ENCODE measurements at regions not wholly inside any gene's neighbourhood (a gene's known extent, or its start where the extent isn't known, plus 50 kb on each side); places are given as distances from the start of the nearest gene placed in this dataset.

DNA sequence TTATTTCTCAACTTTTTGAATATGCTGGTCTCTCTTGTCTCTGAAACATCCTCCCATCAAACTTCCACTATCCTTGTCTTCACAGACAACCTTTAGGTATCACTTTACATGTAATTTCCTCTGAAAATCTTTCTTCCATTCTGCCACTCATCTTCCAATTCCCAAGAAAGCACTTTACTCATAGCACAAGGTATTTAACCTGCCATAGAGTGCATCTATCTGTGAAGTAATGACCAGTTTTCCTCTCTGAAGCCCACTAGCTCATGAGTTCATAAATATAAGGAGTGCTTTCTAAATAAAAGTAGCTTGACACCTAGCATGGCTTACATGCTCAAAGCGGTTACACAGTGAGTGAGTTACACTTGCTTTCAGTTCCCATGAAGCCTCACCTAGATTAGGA is 160.7 kb upstream of the CMC1 start:
- Histone ChIP-seq H3K9me3 (replicated peaks; ENCODE audit: control insufficient read depth, insufficient read depth, low read length) (no peaks in the 10 kb centered on the region), H3K4me3 (replicated peaks in 1 of 3; ENCODE audit: insufficient read depth in 1 of 3, low read depth in 1 of 3, low read length in 3 of 3) (no peak overlapping the region), H3K9ac (replicated peaks; ENCODE audit: extremely low read depth, insufficient read depth, low read length) (no peak overlapping the region), H4K20me1 (replicated peaks; ENCODE audit: control insufficient read depth, extremely low read depth, insufficient read depth, low read length) (no peaks in the 10 kb centered on the region), H3K27ac (ENCODE audit: insufficient read depth, low read depth, low read length) (no peak overlapping the region), H3K4me1 (ENCODE audit: control insufficient read depth, extremely low read depth, insufficient read depth, low read length) (no peaks in the 10 kb centered on the region), H3K9me1 (replicated peaks; ENCODE audit: control insufficient read depth, extremely low read depth, insufficient read depth, low read length) (no peaks in the 10 kb centered on the region), H2AFZ (ENCODE audit: low read depth, low read length) (no peak overlapping the region), H3K36me3 (ENCODE audit: control insufficient read depth in 2 of 2, extremely low read depth in 1 of 2, insufficient read depth in 2 of 2, low read length in 2 of 2) (no peaks in the 10 kb centered on the region), H3K27me3 (ENCODE audit: control insufficient read depth in 2 of 2, insufficient read depth in 2 of 2, low read length in 2 of 2) (no peaks in the 10 kb centered on the region), H3K4me2 (ENCODE audit: insufficient read depth, low read length) (no peak overlapping the region), H3K79me2 (ENCODE audit: control insufficient read depth, insufficient read depth, low read length) (no peaks in the 10 kb centered on the region)
- dilution Hi-C loops (cut with MboI; ENCODE audit: extremely low pct_ligation_motif_present, low sequenced_read_pairs), result no loop called here
- ChIA-PET CTCF (no interaction called here), POLR2A (no interaction called here)
- DNase-seq (ENCODE audit: low read depth, low spot score), result no peak
- no TSS peak for BruUV-seq (replicated peaks)
- intact Hi-C loops (cut with micrococcal nuclease), result no loop called here
- TF ChIP-seq POLR2A (IDR thresholded peaks at IDR 0.05; ENCODE audit: low read depth, low read length) (no peak), FOS (IDR thresholded peaks at IDR 0.05; ENCODE audit: borderline replicate concordance, insufficient read depth, low read length) (no peak), MYC (IDR thresholded peaks at IDR 0.05; ENCODE audit: low read depth, low read length) (no peak), POLR2AphosphoS5 (IDR thresholded peaks at IDR 0.05; ENCODE audit: insufficient read depth, low read depth, low read length) (no peak), JUN (IDR thresholded peaks at IDR 0.05; ENCODE audit: borderline replicate concordance, insufficient read depth, insufficient read length, low read depth) (no peak), EZH2 (IDR thresholded peaks at IDR 0.05; ENCODE audit: borderline replicate concordance, low read depth, low read length, severe bottlenecking) (no peak), GATA2 (IDR thresholded peaks at IDR 0.05; ENCODE audit: insufficient read depth, insufficient read length, low read depth, low read length) (no peak)
- TF ChIP-seq, protein P1, sequence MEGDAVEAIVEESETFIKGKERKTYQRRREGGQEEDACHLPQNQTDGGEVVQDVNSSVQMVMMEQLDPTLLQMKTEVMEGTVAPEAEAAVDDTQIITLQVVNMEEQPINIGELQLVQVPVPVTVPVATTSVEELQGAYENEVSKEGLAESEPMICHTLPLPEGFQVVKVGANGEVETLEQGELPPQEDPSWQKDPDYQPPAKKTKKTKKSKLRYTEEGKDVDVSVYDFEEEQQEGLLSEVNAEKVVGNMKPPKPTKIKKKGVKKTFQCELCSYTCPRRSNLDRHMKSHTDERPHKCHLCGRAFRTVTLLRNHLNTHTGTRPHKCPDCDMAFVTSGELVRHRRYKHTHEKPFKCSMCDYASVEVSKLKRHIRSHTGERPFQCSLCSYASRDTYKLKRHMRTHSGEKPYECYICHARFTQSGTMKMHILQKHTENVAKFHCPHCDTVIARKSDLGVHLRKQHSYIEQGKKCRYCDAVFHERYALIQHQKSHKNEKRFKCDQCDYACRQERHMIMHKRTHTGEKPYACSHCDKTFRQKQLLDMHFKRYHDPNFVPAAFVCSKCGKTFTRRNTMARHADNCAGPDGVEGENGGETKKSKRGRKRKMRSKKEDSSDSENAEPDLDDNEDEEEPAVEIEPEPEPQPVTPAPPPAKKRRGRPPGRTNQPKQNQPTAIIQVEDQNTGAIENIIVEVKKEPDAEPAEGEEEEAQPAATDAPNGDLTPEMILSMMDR (IDR thresholded peaks at IDR 0.05; ENCODE audit: extremely low read depth in 1 of 2, insufficient read depth in 1 of 2, low read depth in 1 of 2, low read length in 2 of 2), result no peak
- TF ChIP-seq, protein P2, sequence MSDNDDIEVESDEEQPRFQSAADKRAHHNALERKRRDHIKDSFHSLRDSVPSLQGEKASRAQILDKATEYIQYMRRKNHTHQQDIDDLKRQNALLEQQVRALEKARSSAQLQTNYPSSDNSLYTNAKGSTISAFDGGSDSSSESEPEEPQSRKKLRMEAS (IDR thresholded peaks at IDR 0.05; ENCODE audit: insufficient read depth, insufficient read length), result no peak
- FAIRE-seq, result no peak
